ENCODE measurements at regions not wholly inside any gene's neighbourhood (a gene's known extent, or its start where the extent isn't known, plus 50 kb on each side); places are given as distances from the start of the nearest gene placed in this dataset.

- no peak overlapping the region for H3K27ac Mint-ChIP-seq
- H3K4me1 Mint-ChIP-seq (ENCODE audit: low read depth) = no peaks in the 10 kb centered on the region
- H3K27me3 Mint-ChIP-seq (ENCODE audit: low read depth) = peaks cover 6% of the 10 kb centered on the region
- H3K4me3 Mint-ChIP-seq = no peak overlapping the region
- H3K9me3 Mint-ChIP-seq = no peaks in the 10 kb centered on the region
- no peaks in the 10 kb centered on the region for H3K36me3 Mint-ChIP-seq (ENCODE audit: low read depth)
These were observed 240.5 kb upstream of the MAN1A1 start for GRCh38 chr6:119590066-119590465.

GRCh38 chr6:119587537-119587936, 238.0 kb upstream of the MAN1A1 start:
- H3K27me3 Mint-ChIP-seq (ENCODE audit: low read depth) = peaks cover 6% of the 10 kb centered on the region
- no peaks in the 10 kb centered on the region for H3K36me3 Mint-ChIP-seq (ENCODE audit: low read depth)
- no peaks in the 10 kb centered on the region for H3K9me3 Mint-ChIP-seq
- H3K4me3 Mint-ChIP-seq = no peak overlapping the region
- no peak overlapping the region for H3K27ac Mint-ChIP-seq
- H3K4me1 Mint-ChIP-seq (ENCODE audit: low read depth) = no peaks in the 10 kb centered on the region

GRCh38 chr6:119586250-119586882, 236.8 kb upstream of the MAN1A1 start:
- Mint-ChIP-seq H3K9me3 (no peaks in the 10 kb centered on the region), H3K4me3 (no peak overlapping the region), H3K4me1 (ENCODE audit: low read depth) (no peaks in the 10 kb centered on the region), H3K36me3 (ENCODE audit: low read depth) (no peaks in the 10 kb centered on the region), H3K27ac (no peak overlapping the region), H3K27me3 (ENCODE audit: low read depth) (peaks cover 6% of the 10 kb centered on the region)

GRCh38 chr6:119584088-119584487, 234.5 kb upstream of the MAN1A1 start:
- H3K4me3 Mint-ChIP-seq = no peak overlapping the region
- H3K27me3 Mint-ChIP-seq (ENCODE audit: low read depth) = peaks cover 10% of the 10 kb centered on the region
- no peaks in the 10 kb centered on the region for H3K36me3 Mint-ChIP-seq (ENCODE audit: low read depth)
- H3K27ac Mint-ChIP-seq = no peak overlapping the region
- no peaks in the 10 kb centered on the region for H3K4me1 Mint-ChIP-seq (ENCODE audit: low read depth)
- no peaks in the 10 kb centered on the region for H3K9me3 Mint-ChIP-seq

GRCh38 chr6:119581220-119581619, 231.7 kb upstream of the MAN1A1 start:
- Mint-ChIP-seq H3K4me3 (no peak overlapping the region), H3K36me3 (ENCODE audit: low read depth) (no peaks in the 10 kb centered on the region), H3K27ac (no peak overlapping the region), H3K9me3 (peaks cover 5% of the 10 kb centered on the region), H3K4me1 (ENCODE audit: low read depth) (no peaks in the 10 kb centered on the region), H3K27me3 (ENCODE audit: low read depth) (peaks cover 12% of the 10 kb centered on the region)

- H3K36me3 Mint-ChIP-seq (ENCODE audit: low read depth) = no peaks in the 10 kb centered on the region
- peaks cover 7% of the 10 kb centered on the region for H3K9me3 Mint-ChIP-seq
These were observed 226.2 kb upstream of the MAN1A1 start for GRCh38 chr6:119575721-119576120.

GRCh38 chr6:119568580-119568979, 219.0 kb upstream of the MAN1A1 start:
- Mint-ChIP-seq H3K36me3 (ENCODE audit: low read depth) (no peaks in the 10 kb centered on the region), H3K4me1 (ENCODE audit: low read depth) (no peaks in the 10 kb centered on the region)

More at GRCh38 chr6:119575721-119576120, 226.2 kb upstream of the MAN1A1 start:
- H3K27ac Mint-ChIP-seq = no peak overlapping the region
- H3K4me3 Mint-ChIP-seq = no peak overlapping the region
- H3K27me3 Mint-ChIP-seq (ENCODE audit: low read depth) = peaks cover 17% of the 10 kb centered on the region
- no peaks in the 10 kb centered on the region for H3K4me1 Mint-ChIP-seq (ENCODE audit: low read depth)

GRCh38 chr6:119566546-119567260, 217.1 kb upstream of the MAN1A1 start:
- no peak overlapping the region for H3K27ac Mint-ChIP-seq
- no peaks in the 10 kb centered on the region for H3K4me1 Mint-ChIP-seq (ENCODE audit: low read depth)
- H3K9me3 Mint-ChIP-seq = no peaks in the 10 kb centered on the region
- no peaks in the 10 kb centered on the region for H3K36me3 Mint-ChIP-seq (ENCODE audit: low read depth)
- peaks cover 10% of the 10 kb centered on the region for H3K27me3 Mint-ChIP-seq (ENCODE audit: low read depth)
- H3K4me3 Mint-ChIP-seq = no peak overlapping the region

More at GRCh38 chr6:119568580-119568979, 219.0 kb upstream of the MAN1A1 start:
- H3K4me3 Mint-ChIP-seq = no peak overlapping the region
- H3K9me3 Mint-ChIP-seq = no peaks in the 10 kb centered on the region
- no peak overlapping the region for H3K27ac Mint-ChIP-seq
- peaks cover 13% of the 10 kb centered on the region for H3K27me3 Mint-ChIP-seq (ENCODE audit: low read depth)

- peaks cover 13% of the 10 kb centered on the region for H3K27me3 Mint-ChIP-seq (ENCODE audit: low read depth)
- no peaks in the 10 kb centered on the region for H3K36me3 Mint-ChIP-seq (ENCODE audit: low read depth)
- no peak overlapping the region for H3K4me3 Mint-ChIP-seq
- H3K4me1 Mint-ChIP-seq (ENCODE audit: low read depth) = no peaks in the 10 kb centered on the region
- no peak overlapping the region for H3K27ac Mint-ChIP-seq
- H3K9me3 Mint-ChIP-seq = no peaks in the 10 kb centered on the region
These were observed 216.3 kb upstream of the MAN1A1 start for GRCh38 chr6:119565893-119566292.

GRCh38 chr6:119562168-119562567, 212.6 kb upstream of the MAN1A1 start:
- Mint-ChIP-seq H3K36me3 (ENCODE audit: low read depth) (no peaks in the 10 kb centered on the region), H3K27me3 (ENCODE audit: low read depth) (peaks cover 9% of the 10 kb centered on the region)

GRCh38 chr6:119559586-119559985, 210.0 kb upstream of the MAN1A1 start:
- H3K27me3 Mint-ChIP-seq (ENCODE audit: low read depth) = peaks cover 21% of the 10 kb centered on the region
- no peaks in the 10 kb centered on the region for H3K4me1 Mint-ChIP-seq (ENCODE audit: low read depth)
- no peaks in the 10 kb centered on the region for H3K9me3 Mint-ChIP-seq
- H3K4me3 Mint-ChIP-seq = no peak overlapping the region
- no peak overlapping the region for H3K27ac Mint-ChIP-seq
- H3K36me3 Mint-ChIP-seq (ENCODE audit: low read depth) = no peaks in the 10 kb centered on the region

More at GRCh38 chr6:119562168-119562567, 212.6 kb upstream of the MAN1A1 start:
- H3K4me1 Mint-ChIP-seq (ENCODE audit: low read depth) = no peaks in the 10 kb centered on the region
- no peaks in the 10 kb centered on the region for H3K9me3 Mint-ChIP-seq
- H3K4me3 Mint-ChIP-seq = no peak overlapping the region
- no peak overlapping the region for H3K27ac Mint-ChIP-seq

GRCh38 chr6:119557239-119557638, 207.7 kb upstream of the MAN1A1 start:
- no peak overlapping the region for H3K4me3 Mint-ChIP-seq

GRCh38 chr6:119552021-119552420, 202.5 kb upstream of the MAN1A1 start:
- Mint-ChIP-seq H3K4me1 (ENCODE audit: low read depth) (no peaks in the 10 kb centered on the region), H3K4me3 (no peak overlapping the region), H3K9me3 (peaks cover 7% of the 10 kb centered on the region), H3K36me3 (ENCODE audit: low read depth) (no peaks in the 10 kb centered on the region), H3K27me3 (ENCODE audit: low read depth) (peaks cover 36% of the 10 kb centered on the region), H3K27ac (no peak overlapping the region)

More at GRCh38 chr6:119557239-119557638, 207.7 kb upstream of the MAN1A1 start:
- Mint-ChIP-seq H3K27me3 (ENCODE audit: low read depth) (peaks cover 21% of the 10 kb centered on the region), H3K9me3 (peaks cover 6% of the 10 kb centered on the region), H3K27ac (no peak overlapping the region), H3K36me3 (ENCODE audit: low read depth) (no peaks in the 10 kb centered on the region), H3K4me1 (ENCODE audit: low read depth) (no peaks in the 10 kb centered on the region)

- H3K27me3 Mint-ChIP-seq (ENCODE audit: low read depth) = peaks cover 43% of the 10 kb centered on the region
- no peaks in the 10 kb centered on the region for H3K9me3 Mint-ChIP-seq
- no peaks in the 10 kb centered on the region for H3K36me3 Mint-ChIP-seq (ENCODE audit: low read depth)
- H3K4me3 Mint-ChIP-seq = no peak overlapping the region
- no peak overlapping the region for H3K27ac Mint-ChIP-seq
- no peaks in the 10 kb centered on the region for H3K4me1 Mint-ChIP-seq (ENCODE audit: low read depth)
These were observed 197.5 kb upstream of the MAN1A1 start for GRCh38 chr6:119547024-119547423.

- H3K27me3 Mint-ChIP-seq (ENCODE audit: low read depth) = peaks cover 42% of the 10 kb centered on the region
- no peak overlapping the region for H3K27ac Mint-ChIP-seq
- no peak overlapping the region for H3K4me3 Mint-ChIP-seq
- H3K4me1 Mint-ChIP-seq (ENCODE audit: low read depth) = no peaks in the 10 kb centered on the region
- H3K36me3 Mint-ChIP-seq (ENCODE audit: low read depth) = no peaks in the 10 kb centered on the region
- H3K9me3 Mint-ChIP-seq = no peaks in the 10 kb centered on the region
These were observed 195.7 kb upstream of the MAN1A1 start for GRCh38 chr6:119545245-119545644.

Data from T-helper 1 cell treated with Interleukin-12 subunit alpha and Interleukin-12 subunit beta and Interleukin-4 antibody, amounts not matched to agents 30 μg/mL and 1 μg/mL, for 36 hours (primary cell).